Sciatic nerve (tissue), 2 donors: ENCODE measurements at regions not wholly inside any gene's neighbourhood (a gene's known extent, or its start where the extent isn't known, plus 50 kb on each side); places are given as distances from the start of the nearest gene placed in this dataset.
"Not testable (repeated sequence)": the region's sequence is repeated elsewhere in the genome, so short reads cannot be mapped to it uniquely, and the experiment has no call there.

ENCODE experiments used
- ATAC-seq: fragments of 200-7000 bp; cut with Tn5 transposase; one replicate; pipeline ENCODE4 v1.9.1; 2020; ENCODE audit warnings: mild to moderate bottlenecking, moderate library complexity
- DNase-seq: peaks from one replicate; pipeline ENCODE4 v3.0.0-alpha.2; 2020; ENCODE audit warnings: low spot score
- intact Hi-C: fragments of 100-400 bp; cut with DNase I; formaldehyde crosslinking; loops from one replicate; pipeline ENCODE4 v1.14.2; 2022
- donor health status: DM: no; HTN: no; CAD: no.
- donor health status: DM: no; HTN: no; CAD: no.

DNA sequence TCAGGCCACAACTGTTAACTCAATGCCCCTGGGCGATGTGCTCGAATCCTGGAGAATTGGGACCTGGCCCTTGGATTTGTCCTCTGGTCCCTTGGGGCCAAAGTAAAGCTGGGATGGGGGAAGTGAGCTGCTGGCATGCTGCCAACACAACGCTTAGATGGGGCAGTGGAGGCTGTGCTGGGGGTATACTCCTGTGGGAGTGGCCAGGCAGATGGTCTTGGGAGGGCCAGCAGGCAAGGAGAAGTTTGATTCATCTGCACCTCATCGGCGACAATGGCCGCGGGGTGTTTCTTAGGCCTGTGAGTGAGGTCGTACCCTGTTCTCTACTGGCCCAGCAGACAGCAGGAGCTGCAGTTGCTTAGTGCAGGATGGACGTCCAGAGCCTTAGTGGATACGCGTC is 139.0 kb upstream of the MTPN start:
- ATAC-seq, result no peak
- DNase-seq, result no peak
- intact Hi-C loops, result no loop called here

DNA sequence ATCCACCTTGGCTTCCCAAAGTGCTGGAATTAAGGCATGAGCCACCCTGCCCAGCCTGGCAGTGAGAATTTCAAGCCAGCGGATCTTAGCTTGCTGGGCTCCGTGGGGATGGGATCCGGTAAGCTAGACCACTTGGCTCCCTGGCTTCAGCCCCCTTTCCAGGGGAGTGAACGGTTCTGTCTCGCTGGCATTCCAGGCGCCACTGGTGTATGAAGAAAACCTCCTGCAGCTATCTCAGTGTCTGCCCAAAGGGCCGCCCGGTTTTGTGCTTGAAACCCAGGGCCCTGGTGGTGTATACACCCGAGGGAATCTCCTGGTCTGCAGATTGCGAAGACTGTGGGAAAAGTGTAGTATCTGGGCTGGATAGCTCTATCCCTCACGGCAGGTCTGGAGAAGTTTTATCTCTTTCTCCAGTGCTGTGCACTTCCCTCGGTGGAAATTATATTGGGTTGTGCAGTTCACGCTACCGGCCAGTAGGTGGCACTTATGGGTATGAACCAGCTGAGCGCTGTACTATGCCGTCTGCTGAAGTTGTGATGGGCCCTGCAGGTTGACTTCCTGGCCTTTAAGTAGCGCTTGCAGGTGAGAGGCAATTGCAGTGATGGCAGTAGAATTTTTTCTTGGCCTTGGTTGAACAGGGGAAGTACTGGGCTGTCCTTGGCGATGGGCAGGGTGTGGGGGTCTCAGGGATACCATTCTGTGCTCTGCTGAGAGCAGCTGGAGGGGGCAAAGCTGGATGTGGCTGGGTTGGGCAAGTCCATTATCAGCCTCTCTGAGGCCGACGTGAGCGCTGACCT is 138.0 kb upstream of the MTPN start:
- ATAC-seq, result no peak
- DNase-seq, result no peak
- intact Hi-C loops, result no loop called here

DNA sequence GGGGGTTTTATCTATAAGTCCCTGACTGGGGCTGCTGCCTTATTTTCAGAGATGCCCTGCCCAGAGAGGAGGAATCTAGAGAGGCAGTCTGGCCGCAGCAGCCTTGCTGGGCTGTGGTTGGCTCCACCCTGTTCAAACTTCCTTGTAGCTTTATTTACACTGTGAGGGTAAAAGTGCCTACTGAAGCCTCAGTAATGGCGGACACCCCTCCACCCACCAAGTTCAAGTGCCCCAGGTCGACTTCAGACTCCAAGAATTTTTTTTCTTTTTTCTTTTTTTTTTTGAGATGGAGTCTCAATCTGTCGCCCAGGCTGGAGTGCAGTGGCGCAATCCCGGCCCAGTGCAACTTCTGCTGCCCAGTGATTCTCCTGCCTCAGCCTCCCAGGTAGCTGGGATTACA is 137.3 kb upstream of the MTPN start:
- DNase-seq, ATAC-seq, intact Hi-C loops: not testable (repeated sequence)

DNA sequence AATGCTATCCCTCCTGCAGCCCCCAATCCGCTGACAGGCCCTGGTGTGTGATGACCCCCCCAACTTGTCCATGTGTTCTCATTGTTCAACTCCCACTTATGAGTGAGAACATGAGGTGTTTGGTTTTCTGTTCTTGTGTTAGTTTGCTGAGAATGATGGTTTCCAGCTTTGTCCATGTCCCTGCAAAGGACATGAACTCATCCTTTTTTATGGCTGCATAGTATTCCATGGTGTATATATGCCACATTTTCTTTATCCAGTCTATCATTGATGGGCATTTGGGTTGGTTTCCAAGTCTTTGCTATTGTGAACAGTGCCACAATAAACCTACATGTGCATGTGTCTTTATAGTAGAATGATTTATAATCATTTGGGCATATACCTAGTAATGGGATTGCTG is 131.9 kb upstream of the MTPN start:
- ATAC-seq, intact Hi-C loops, DNase-seq: not testable (repeated sequence)

DNA sequence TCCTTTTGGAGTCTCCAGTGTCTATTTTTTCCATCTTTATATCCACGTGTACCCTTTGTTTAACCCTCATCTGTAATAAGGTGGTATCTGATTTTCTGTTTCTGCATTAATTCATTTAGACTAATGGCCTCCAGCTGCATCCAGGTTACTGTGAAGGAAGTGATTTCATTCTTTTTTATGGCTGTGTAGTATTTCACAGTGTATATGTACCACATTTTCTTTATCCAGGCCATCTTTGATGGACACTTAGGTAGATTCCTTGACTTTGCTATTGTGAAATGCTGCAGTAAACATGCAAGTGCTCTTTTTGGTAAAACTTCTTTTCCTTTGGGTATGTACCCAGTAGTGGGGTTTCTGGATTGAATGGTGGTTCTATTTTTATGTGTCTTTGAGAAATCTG is 128.0 kb upstream of the MTPN start:
- intact Hi-C loops, result no loop called here
- no peak for ATAC-seq
- no peak for DNase-seq

DNA sequence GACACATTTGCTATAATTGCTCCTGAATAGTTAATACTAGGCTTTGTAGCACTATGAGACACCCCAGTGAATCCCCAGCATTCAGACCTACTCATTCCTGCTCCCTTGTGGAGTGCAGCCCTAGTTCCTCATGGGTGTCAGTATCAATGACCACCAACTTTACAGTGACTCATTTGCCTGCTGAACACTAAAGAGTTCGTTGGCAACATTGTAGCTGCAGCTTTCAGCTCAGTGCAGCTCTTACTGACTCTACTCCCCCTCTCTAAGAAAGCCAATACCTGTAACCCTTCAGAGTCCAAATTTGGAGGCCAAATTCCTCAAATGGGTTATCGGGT is 127.1 kb upstream of the MTPN start:
- DNase-seq, result no peak
- ATAC-seq, result no peak
- intact Hi-C loops, result no loop called here

DNA sequence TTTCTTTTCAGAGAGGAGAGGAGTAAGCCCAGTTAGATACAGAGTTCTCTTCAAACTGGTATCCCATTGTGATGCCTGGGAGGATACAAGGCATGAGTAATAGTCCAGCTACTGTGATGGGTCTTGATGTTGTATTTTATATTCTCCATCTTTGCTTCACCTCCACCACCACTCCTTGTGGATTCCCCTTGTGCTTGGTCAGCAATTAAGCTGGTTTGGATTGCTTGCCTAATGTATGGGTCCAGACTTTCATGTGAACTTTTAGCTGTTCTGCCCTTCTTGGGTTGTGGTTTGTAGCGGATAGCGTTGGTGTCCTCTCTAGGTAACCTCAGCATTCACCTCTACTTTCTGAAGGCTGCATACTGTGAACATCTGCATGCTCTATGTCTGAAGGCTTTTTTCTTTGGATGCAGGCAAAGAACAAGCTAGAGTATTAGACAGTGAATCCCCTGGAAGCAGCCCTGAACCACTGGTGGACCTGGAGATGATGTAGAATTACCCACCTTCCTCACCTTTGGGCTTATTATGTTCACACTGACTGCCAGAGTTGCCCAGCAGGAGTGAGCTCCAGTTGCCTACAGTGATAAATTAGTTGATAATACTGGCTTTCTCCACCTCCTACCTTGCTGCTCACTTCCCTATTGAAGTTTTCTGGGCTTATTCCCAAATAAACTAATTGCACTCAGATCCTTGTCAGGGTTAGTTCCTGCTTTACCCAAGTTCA is 126.5 kb upstream of the MTPN start:
- intact Hi-C loops, result no loop called here

DNA sequence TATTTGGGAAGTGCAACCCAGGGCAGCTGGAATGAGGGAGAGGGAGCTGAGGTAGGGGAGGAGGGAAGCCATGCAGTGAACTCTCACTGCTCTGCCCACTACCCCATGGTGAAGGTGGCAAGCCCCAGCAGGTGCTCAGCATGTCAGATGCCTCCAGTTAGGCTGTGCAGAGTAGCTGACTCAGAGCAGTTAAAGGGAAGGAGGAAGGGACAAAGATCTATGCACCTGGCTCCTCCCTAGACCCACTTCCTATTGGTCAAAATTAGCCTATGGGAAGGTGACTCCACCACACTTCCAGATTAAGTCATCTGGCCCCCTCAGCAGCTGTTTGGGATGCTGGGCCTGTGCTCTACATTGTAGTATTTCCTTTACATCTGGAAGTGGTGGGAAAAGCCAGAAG is 125.7 kb upstream of the MTPN start:
- intact Hi-C loops, result no loop called here
- ATAC-seq (no peak), DNase-seq (no peak)

More for the DNA sequence above, 126.5 kb upstream of the MTPN start:
- ATAC-seq (no peak), DNase-seq (no peak)

DNA sequence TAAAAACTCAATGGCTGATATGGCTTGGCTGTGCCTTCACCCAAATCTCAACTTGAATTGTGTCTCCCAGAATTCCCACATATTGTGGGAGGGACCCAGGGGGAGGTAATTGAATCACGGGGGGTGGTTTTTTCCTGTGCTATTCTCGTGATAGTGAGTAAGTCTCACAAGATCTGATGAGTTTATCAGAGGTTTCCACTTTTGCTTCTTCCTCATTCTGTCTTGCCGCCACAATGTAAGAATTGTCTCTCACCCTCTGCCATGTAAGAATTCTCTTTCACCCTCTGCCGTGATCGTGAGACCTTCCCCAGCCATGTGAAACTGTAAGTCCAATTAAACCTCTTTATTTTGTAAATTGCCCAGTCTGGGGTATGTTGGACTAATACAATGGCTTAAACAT is 115.6 kb upstream of the MTPN start:
- intact Hi-C loops, result not testable (repeated sequence)

DNA sequence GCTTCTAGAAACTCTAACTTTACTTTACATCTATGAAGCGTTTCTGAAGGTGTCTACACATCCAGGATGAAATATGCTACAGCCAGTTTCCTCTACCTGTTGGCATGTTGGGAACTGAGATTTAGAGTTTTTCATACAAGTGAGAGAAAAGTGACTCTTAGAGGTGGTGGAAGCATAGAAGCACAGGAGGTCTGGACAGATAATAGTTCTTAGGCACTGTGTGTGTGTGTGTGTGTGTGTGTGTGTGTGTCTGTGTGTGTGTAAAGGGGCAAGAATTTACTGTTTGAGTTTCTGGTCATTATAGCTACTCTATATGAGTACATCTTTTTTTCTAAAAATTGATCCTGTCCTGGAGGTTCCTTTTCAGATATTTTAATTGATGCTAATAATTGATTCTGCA is 110.7 kb upstream of the MTPN start:
- ATAC-seq (no peak), DNase-seq (no peak)
- intact Hi-C loops, result no loop called here

More for the DNA sequence above, 115.6 kb upstream of the MTPN start:
- DNase-seq, ATAC-seq: not testable (repeated sequence)

DNA sequence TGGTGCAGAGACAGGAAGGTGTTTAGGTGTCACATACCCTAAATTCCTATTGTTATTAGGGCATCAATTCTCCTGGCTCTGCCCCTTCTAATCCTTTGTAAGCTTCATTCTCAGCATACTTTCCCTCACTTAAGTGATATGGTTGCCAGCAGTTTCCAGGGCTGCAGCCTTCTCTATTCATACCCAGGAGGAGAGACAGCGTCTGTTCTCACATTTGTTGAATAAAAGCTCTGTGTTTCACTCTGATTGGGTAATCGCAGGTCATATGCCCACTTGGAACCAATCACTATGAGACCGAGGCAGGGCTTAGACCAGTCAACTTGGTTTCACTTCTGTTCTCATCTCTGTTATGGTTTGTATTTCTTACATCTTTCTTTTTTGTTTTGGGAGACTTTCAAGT is 109.6 kb upstream of the MTPN start:
- peak; percentile 99 for ATAC-seq
- intact Hi-C loops, result no loop called here
- peak; percentile 59 for DNase-seq

DNA sequence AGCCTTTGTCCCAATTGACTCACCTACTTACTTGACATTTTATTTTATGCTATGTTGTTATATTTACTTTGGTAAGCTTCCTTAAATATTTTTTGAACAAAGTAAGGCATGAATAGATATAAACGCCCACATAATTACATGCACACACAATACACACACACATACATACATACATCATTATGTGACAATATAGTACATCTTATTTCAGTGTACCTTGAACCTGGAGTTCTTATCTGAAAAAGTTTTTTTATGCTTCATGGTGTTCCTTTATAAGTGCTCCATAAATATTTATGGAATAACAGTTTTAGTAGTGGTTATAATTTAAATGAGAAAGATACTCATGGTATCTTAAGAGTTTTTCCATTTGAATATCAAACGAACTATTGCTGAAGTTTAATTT is 102.8 kb upstream of the MTPN start:
- ATAC-seq (no peak), DNase-seq (no peak)
- intact Hi-C loops, result no loop called here

DNA sequence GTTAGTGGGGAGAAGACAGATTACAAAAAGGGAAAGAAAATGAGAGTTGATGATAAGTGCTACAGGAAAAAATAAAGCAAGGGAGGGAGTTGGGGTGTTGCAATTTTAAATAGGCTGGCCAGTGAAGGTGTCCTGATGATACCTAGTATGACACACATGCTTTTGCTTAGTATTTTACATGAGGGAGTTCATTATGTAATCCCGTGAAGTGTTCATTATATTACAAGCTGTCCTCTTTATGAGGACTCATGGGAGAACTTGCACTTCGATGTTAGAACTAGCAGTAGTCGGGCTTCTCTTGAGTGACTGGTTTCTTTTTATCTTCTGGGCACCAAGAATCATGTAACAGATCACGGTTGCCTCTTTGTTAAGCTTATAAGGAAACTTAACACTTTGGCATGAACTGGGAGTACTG is 102.3 kb upstream of the MTPN start:
- ATAC-seq (no peak), DNase-seq (no peak)

DNA sequence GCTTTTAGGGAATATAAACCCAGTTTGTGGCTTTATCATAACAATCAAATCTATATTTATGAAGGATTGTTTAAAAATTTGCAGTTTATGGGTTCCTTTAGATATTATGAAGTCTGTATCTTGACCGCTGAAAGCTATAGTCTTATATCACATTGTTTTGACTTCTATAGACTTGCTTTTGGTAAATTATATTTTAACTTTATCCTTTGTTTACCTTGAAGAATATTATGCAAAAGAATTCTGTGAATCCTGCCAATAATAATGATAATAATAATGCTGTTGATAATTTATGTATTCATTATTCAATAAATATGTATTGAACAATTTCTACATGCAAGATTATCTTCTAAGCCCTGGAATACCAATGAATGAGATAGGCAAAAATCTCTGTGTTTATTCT is 101.9 kb upstream of the MTPN start:
- DNase-seq (no peak), ATAC-seq (no peak)
- intact Hi-C loops, result no loop called here

More for the DNA sequence above, 102.3 kb upstream of the MTPN start:
- intact Hi-C loops, result no loop called here

DNA sequence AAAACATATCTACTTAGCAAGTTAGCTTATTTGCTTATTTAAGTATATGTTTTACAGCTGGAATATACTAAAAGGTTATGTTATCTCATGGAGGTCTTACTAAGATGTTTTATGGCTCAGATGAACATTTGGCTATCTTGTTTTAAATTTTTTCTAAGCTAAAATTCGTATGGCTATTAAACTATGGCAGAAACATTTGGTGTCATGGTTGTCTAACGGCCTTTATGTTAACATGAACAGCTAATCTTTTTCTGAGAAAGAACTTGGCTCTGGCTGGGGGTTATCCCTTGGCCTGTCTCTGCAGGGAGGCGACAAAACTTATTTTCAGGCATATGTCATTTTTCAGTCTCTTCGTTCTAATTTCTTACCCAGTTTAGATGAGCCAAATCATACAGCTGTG is 101.5 kb upstream of the MTPN start:
- no peak for ATAC-seq
- no peak for DNase-seq
- intact Hi-C loops, result no loop called here

DNA sequence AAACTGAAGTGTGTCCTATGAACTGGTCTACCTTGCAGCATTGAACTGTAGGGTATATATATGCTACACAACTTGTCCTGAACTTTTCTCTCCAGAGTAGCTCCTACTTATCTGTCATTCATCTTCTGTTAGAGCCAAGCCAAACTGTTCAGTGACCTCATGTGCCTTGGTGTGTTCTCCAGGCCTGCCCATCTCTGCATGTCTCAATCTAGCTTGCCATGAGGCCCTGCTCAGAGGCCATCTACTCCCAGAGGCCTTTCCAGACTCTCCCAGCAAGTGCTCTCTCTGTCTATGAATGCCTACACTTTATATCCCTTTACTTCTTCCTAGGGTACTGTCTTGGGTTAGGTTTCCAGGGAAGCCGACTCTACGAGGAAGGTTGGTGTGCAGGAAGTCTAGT is 99.8 kb upstream of the MTPN start:
- intact Hi-C loops, result no loop called here
- DNase-seq (no peak), ATAC-seq (no peak)

DNA sequence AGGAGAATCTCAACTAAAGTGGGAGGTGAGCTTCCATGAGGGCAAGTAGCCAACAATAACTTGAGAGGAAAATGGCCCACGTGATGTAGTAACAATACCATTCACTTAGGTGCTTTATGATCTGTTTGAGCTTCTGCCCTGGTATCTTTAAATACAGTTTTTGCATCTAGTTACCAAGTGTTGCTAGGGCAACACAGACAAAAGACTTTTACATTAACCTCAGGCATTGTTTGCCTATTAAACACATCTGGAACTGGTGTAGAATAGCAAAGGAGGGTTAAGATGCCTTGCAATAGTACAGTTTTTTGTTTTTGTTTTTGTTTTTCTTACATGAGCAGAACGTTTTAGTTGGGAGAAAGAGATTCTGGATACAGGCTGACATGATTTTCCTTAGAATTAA is 97.7 kb upstream of the MTPN start:
- ATAC-seq (no peak), DNase-seq (no peak)
- intact Hi-C loops, result no loop called here

DNA sequence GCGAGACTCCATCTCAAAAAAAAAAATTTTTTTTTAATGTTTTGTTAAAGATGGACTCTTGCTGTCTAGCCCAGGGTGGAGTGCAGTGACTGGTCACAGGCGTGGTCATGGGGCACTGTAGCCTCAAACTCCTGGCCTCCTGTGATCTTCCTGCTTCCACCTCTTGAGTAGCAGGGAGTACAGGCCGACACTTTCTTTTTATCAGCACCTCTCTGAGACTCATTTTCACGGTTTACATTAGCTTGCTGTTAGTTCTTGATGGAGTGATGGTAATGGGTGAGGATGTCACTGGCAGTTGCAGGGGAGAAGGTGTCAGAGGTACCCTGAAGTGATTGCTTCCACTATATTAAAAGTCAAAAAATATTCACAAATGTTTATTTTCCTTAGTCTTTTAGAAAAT is 95.3 kb upstream of the MTPN start:
- ATAC-seq (no peak), DNase-seq (no peak)
- intact Hi-C loops, result no loop called here

DNA sequence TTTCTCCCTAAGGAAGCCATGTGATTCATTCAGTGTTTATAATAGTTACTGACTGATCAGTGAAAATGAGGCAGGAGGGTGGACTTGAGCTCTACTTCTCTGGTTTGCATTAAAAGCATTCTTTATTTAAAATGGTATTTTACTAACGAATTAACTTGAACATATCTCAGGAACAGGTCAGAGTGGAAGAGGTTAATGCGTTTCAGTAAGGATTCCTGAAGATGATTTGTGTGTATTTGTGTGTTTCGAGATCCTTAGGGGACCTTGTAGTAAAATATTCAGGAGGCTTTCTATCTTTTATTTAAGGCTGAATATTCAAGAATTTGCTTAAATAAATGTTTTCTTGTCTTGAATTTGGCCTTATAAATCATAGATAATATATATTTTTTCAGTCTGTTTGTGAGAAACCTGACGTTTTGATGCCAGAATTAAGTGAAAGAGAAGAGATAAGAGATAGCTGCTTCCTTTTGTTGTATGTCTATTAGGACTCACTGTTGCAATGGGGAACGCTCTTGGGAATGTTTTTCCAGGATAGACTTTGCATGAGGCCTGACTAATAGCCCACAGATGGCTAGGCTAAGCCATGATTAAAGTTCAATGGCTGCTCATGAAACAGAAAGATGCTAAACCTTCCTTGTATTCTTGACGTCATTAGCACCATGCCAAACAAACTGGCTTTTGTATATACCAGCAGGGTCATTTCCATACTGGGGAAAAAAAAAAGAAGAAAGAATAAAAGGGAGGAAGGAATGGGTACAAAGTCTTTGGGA is 93.8 kb upstream of the MTPN start:
- intact Hi-C loops, result no loop called here
- ATAC-seq, result no peak
- DNase-seq, result no peak
